Activated CD8-positive, alpha-beta memory T cell treated with anti-CD3 and anti-CD28 coated beads, Interleukin-2, amount 10 ng/mL, durations not matched to agents 7 days and 5 days (primary cell): ENCODE measurements at regions not wholly inside any gene's neighbourhood (a gene's known extent, or its start where the extent isn't known, plus 50 kb on each side); places are given as distances from the start of the nearest gene placed in this dataset.

Experiments
- ATAC-seq: fragments of 150-1000 bp; cut with Tn5 transposase; one replicate; pipeline ENCODE4 v1.10.0; 2021; ENCODE audit warnings: moderate library complexity
- CTCF ChIA-PET: fragments of 350-600 bp; sonication (Branson Sonifier 250); formaldehyde crosslinking; loops from one replicate; lab custom pipeline; 2021; ENCODE audit warnings: antibody characterized with exemption; lab: Charles Lee
- DNase-seq: peaks from one replicate; pipeline ENCODE4 v3.0.0-alpha.2; 2020
- H3K27ac Mint-ChIP-seq: one replicate; pipeline ENCODE4 v1.8.0; 2021; ENCODE audit warnings: mild to moderate bottlenecking, mixed read lengths
- H3K27me3 Mint-ChIP-seq: one replicate; pipeline ENCODE4 v1.8.0; 2021; ENCODE audit warnings: mixed read lengths
- H3K36me3 Mint-ChIP-seq: one replicate; pipeline ENCODE4 v1.8.0; 2021; ENCODE audit warnings: mild to moderate bottlenecking, mixed read lengths
- H3K4me1 Mint-ChIP-seq: one replicate; pipeline ENCODE4 v1.8.0; 2021; ENCODE audit warnings: mixed read lengths
- H3K4me3 Mint-ChIP-seq: one replicate; pipeline ENCODE4 v1.8.0; 2021; ENCODE audit warnings: mild to moderate bottlenecking, moderate library complexity, mixed read lengths
- H3K9me3 Mint-ChIP-seq: one replicate; pipeline ENCODE4 v1.8.0; 2022; ENCODE audit warnings: low read depth, mixed read lengths

GRCh38 chr2:199707593-199708185, 143.3 kb downstream of the FTCDNL1 start:
- no peaks in the 10 kb centered on the region for H3K9me3 Mint-ChIP-seq
- H3K36me3 Mint-ChIP-seq: no peaks in the 10 kb centered on the region
- DNase-seq: no peak
- H3K27ac Mint-ChIP-seq: no peak overlapping the region
- no peak for ATAC-seq
- H3K4me1 Mint-ChIP-seq: peaks cover 6% of the 10 kb centered on the region
- peaks cover 13% of the 10 kb centered on the region for H3K27me3 Mint-ChIP-seq
- CTCF ChIA-PET: no interaction called here
- no peak overlapping the region for H3K4me3 Mint-ChIP-seq

GRCh38 chr2:199705538-199705937, 145.5 kb downstream of the FTCDNL1 start:
- Mint-ChIP-seq H3K27ac (no peak overlapping the region), H3K4me3 (no peak overlapping the region), H3K4me1 (peaks cover 6% of the 10 kb centered on the region), H3K36me3 (no peaks in the 10 kb centered on the region), H3K9me3 (no peaks in the 10 kb centered on the region), H3K27me3 (peaks cover 9% of the 10 kb centered on the region)
- CTCF ChIA-PET: interaction anchor here (1.0 to 2.8 kb wide), 5 partner anchors 29 to 252 kb away, joined by 3 to 24 read pairs (median 4); no protein-coding TSS in a partner anchor
- ATAC-seq: peak; percentile 39
- DNase-seq: no peak

GRCh38 chr2:199704358-199705238, 146.4 kb downstream of the FTCDNL1 start:
- H3K4me3 Mint-ChIP-seq: no peak overlapping the region
- peaks cover 11% of the 10 kb centered on the region for H3K27me3 Mint-ChIP-seq
- peaks cover 6% of the 10 kb centered on the region for H3K4me1 Mint-ChIP-seq
- H3K36me3 Mint-ChIP-seq: no peaks in the 10 kb centered on the region
- H3K27ac Mint-ChIP-seq: no peak overlapping the region
- ATAC-seq (peak; percentile 64), DNase-seq (peak; percentile 51)
- CTCF ChIA-PET: interaction anchor here (1.0 to 2.8 kb wide), 10 partner anchors 14 to 253 kb away, joined by 3 to 24 read pairs (median 4); no protein-coding TSS in a partner anchor
- no peaks in the 10 kb centered on the region for H3K9me3 Mint-ChIP-seq

GRCh38 chr2:199703199-199703598, 147.8 kb downstream of the FTCDNL1 start:
- CTCF ChIA-PET: interaction anchor here (2.8 kb wide), 1 partner anchor 36 kb away, joined by 24 read pairs; no protein-coding TSS in a partner anchor
- Mint-ChIP-seq H3K27ac (no peak overlapping the region), H3K36me3 (no peaks in the 10 kb centered on the region), H3K4me3 (no peak overlapping the region), H3K9me3 (no peaks in the 10 kb centered on the region), H3K4me1 (peaks cover 6% of the 10 kb centered on the region), H3K27me3 (peaks cover 10% of the 10 kb centered on the region)
- ATAC-seq: no peak
- DNase-seq: no peak

GRCh38 chr2:199697469-199697868, 153.5 kb downstream of the FTCDNL1 start:
- H3K27ac Mint-ChIP-seq: no peak overlapping the region
- H3K27me3 Mint-ChIP-seq: peaks cover 14% of the 10 kb centered on the region
- DNase-seq (no peak), ATAC-seq (no peak)
- no peaks in the 10 kb centered on the region for H3K36me3 Mint-ChIP-seq
- H3K4me1 Mint-ChIP-seq: no peaks in the 10 kb centered on the region
- no peaks in the 10 kb centered on the region for H3K9me3 Mint-ChIP-seq
- CTCF ChIA-PET: no interaction called here
- no peak overlapping the region for H3K4me3 Mint-ChIP-seq

GRCh38 chr2:199696048-199696447, 154.9 kb downstream of the FTCDNL1 start:
- Mint-ChIP-seq H3K4me1 (no peaks in the 10 kb centered on the region), H3K9me3 (no peaks in the 10 kb centered on the region), H3K27me3 (peaks cover 13% of the 10 kb centered on the region), H3K36me3 (no peaks in the 10 kb centered on the region), H3K27ac (no peak overlapping the region), H3K4me3 (no peak overlapping the region)
- CTCF ChIA-PET: no interaction called here
- ATAC-seq (no peak), DNase-seq (no peak)

GRCh38 chr2:199693861-199694260, 157.1 kb downstream of the FTCDNL1 start:
- ATAC-seq (no peak), DNase-seq (no peak)
- no peaks in the 10 kb centered on the region for H3K4me1 Mint-ChIP-seq
- no peak overlapping the region for H3K27ac Mint-ChIP-seq
- CTCF ChIA-PET: no interaction called here
- no peak overlapping the region for H3K4me3 Mint-ChIP-seq
- no peaks in the 10 kb centered on the region for H3K9me3 Mint-ChIP-seq
- H3K27me3 Mint-ChIP-seq: peaks cover 10% of the 10 kb centered on the region
- H3K36me3 Mint-ChIP-seq: no peaks in the 10 kb centered on the region

- Mint-ChIP-seq H3K4me3 (no peak overlapping the region), H3K27ac (no peak overlapping the region), H3K36me3 (no peaks in the 10 kb centered on the region), H3K27me3 (no peaks in the 10 kb centered on the region), H3K4me1 (no peaks in the 10 kb centered on the region), H3K9me3 (no peaks in the 10 kb centered on the region)
- no peak for DNase-seq
- no peak for ATAC-seq
- CTCF ChIA-PET: interaction anchor here (1.0 kb wide), 1 partner anchor 29 kb away, joined by 3 read pairs; no protein-coding TSS in a partner anchor
Observed at GRCh38 chr2:199692489-199692888, 158.5 kb downstream of the FTCDNL1 start.

GRCh38 chr2:199690225-199690624, 160.8 kb downstream of the FTCDNL1 start:
- no peak overlapping the region for H3K4me3 Mint-ChIP-seq
- CTCF ChIA-PET: interaction anchor here (1.2 kb wide), 1 partner anchor 14 kb away, joined by 3 read pairs; no protein-coding TSS in a partner anchor
- no peaks in the 10 kb centered on the region for H3K27me3 Mint-ChIP-seq
- H3K9me3 Mint-ChIP-seq: no peaks in the 10 kb centered on the region
- H3K4me1 Mint-ChIP-seq: no peaks in the 10 kb centered on the region
- ATAC-seq (no peak), DNase-seq (no peak)
- no peak overlapping the region for H3K27ac Mint-ChIP-seq
- no peaks in the 10 kb centered on the region for H3K36me3 Mint-ChIP-seq

- CTCF ChIA-PET: no interaction called here
- Mint-ChIP-seq H3K4me1 (no peaks in the 10 kb centered on the region), H3K36me3 (no peaks in the 10 kb centered on the region), H3K9me3 (no peaks in the 10 kb centered on the region), H3K4me3 (no peak overlapping the region), H3K27me3 (peaks cover 6% of the 10 kb centered on the region), H3K27ac (no peak overlapping the region)
- no peak for DNase-seq
- no peak for ATAC-seq
Observed at GRCh38 chr2:199685669-199686068, 165.3 kb downstream of the FTCDNL1 start.

- ATAC-seq: no peak
- no peaks in the 10 kb centered on the region for H3K4me1 Mint-ChIP-seq
- peaks cover 12% of the 10 kb centered on the region for H3K27me3 Mint-ChIP-seq
- H3K27ac Mint-ChIP-seq: no peak overlapping the region
- DNase-seq: no peak
- CTCF ChIA-PET: no interaction called here
- no peaks in the 10 kb centered on the region for H3K36me3 Mint-ChIP-seq
- H3K9me3 Mint-ChIP-seq: no peaks in the 10 kb centered on the region
- H3K4me3 Mint-ChIP-seq: no peak overlapping the region
Observed at GRCh38 chr2:199684832-199685231, 166.2 kb downstream of the FTCDNL1 start.

GRCh38 chr2:199684168-199684567, 166.8 kb downstream of the FTCDNL1 start:
- no peaks in the 10 kb centered on the region for H3K4me1 Mint-ChIP-seq
- no peak overlapping the region for H3K27ac Mint-ChIP-seq
- CTCF ChIA-PET: interaction anchor here (1.2 kb wide), 1 partner anchor 13 kb away, joined by 3 read pairs; no protein-coding TSS in a partner anchor
- ATAC-seq: no peak
- no peaks in the 10 kb centered on the region for H3K9me3 Mint-ChIP-seq
- no peaks in the 10 kb centered on the region for H3K36me3 Mint-ChIP-seq
- H3K27me3 Mint-ChIP-seq: peaks cover 12% of the 10 kb centered on the region
- DNase-seq: no peak
- H3K4me3 Mint-ChIP-seq: no peak overlapping the region

- Mint-ChIP-seq H3K9me3 (no peaks in the 10 kb centered on the region), H3K36me3 (no peaks in the 10 kb centered on the region), H3K4me3 (no peak overlapping the region), H3K27me3 (peaks cover 19% of the 10 kb centered on the region), H3K4me1 (no peaks in the 10 kb centered on the region), H3K27ac (no peak overlapping the region)
- ATAC-seq (no peak), DNase-seq (no peak)
- CTCF ChIA-PET: no interaction called here
Observed at GRCh38 chr2:199682001-199682400, 169.0 kb downstream of the FTCDNL1 start.
